Ovary (tissue), 3 donors: ENCODE measurements at regions not wholly inside any gene's neighbourhood (a gene's known extent, or its start where the extent isn't known, plus 50 kb on each side); places are given as distances from the start of the nearest gene placed in this dataset.
"Not testable (repeated sequence)": the region's sequence is repeated elsewhere in the genome, so short reads cannot be mapped to it uniquely, and the experiment has no call there.

Experiments
- EP300 ChIP-seq: sonication (generic); formaldehyde crosslinking; IDR thresholded peaks from one replicate; pipeline ENCODE4 v1.6.1; 2017; ENCODE audit warnings: antibody characterized with exemption
- POLR2A ChIP-seq: fragments of 450-650 bp; IDR thresholded peaks from one replicate; pipeline ENCODE4 v1.6.1; 2017; ENCODE audit warnings: antibody characterized with exemption, mild to moderate bottlenecking, moderate library complexity
- TF ChIP-seq, protein P1 (sequence below), 3 donors: fragments of 450-650 bp in 2 of 3; fragments of 200-600 bp in 1 of 3; IDR thresholded peaks; one replicate each; pipeline versions ENCODE4 v1.5.1 to v1.8.0; 2016 to 2022; ENCODE audit warnings: antibody characterized with exemption in 3 of 3, mild to moderate bottlenecking in 1 of 3
- donor health status: DM: no; HTN: no; CAD: no.

DNA sequence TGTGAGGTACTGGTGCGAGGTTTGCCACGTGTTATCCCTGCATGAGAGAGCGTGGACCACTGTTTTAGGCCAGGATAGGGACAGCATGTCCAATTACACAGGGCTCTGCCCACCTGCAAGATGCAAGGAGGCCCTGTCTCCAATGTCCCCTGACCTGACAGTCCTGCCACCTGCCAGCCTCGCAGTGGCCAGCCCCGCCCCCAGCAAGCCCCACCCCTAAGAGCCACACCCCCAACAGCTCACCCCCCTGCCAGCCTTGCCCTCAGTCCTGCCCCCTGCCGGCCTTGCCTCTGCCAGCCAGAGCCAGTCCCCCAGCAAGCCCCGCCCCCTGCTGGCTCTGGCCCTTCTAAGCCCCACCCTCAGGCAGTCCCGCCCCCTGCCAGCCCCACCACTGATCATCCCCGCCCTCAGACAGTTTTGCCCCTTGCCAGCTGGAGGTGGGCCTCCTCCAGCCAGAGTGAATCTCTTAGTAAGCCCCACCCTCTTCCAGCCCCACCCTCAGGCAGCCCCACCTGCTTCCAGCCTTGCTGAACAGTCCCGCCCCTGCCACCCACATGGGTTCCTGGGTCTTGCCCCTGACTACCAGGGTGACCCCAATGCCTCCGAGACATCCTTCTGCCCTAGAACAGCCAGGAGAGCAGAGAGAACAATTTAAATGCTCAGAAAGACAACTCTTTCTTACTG is 62.3 kb upstream of the DPP6 start:
- TF ChIP-seq POLR2A, EP300: not testable (repeated sequence)
- TF ChIP-seq, protein P1, sequence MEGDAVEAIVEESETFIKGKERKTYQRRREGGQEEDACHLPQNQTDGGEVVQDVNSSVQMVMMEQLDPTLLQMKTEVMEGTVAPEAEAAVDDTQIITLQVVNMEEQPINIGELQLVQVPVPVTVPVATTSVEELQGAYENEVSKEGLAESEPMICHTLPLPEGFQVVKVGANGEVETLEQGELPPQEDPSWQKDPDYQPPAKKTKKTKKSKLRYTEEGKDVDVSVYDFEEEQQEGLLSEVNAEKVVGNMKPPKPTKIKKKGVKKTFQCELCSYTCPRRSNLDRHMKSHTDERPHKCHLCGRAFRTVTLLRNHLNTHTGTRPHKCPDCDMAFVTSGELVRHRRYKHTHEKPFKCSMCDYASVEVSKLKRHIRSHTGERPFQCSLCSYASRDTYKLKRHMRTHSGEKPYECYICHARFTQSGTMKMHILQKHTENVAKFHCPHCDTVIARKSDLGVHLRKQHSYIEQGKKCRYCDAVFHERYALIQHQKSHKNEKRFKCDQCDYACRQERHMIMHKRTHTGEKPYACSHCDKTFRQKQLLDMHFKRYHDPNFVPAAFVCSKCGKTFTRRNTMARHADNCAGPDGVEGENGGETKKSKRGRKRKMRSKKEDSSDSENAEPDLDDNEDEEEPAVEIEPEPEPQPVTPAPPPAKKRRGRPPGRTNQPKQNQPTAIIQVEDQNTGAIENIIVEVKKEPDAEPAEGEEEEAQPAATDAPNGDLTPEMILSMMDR (IDR thresholded peaks at IDR 0.05): not testable (repeated sequence)
